NCI-H748 (cell line): ENCODE measurements at regions not wholly inside any gene's neighbourhood (a gene's known extent, or its start where the extent isn't known, plus 50 kb on each side); places are given as distances from the start of the nearest gene placed in this dataset.
"Not testable (repeated sequence)": the region's sequence is repeated elsewhere in the genome, so short reads cannot be mapped to it uniquely, and the experiment has no call there.

Experiments used
- DNase-seq: peaks from one replicate; lab custom pipeline; 2025; ENCODE audit not compliant: unreplicated experiment; lab: John Stamatoyannopoulos, UW

DNA sequence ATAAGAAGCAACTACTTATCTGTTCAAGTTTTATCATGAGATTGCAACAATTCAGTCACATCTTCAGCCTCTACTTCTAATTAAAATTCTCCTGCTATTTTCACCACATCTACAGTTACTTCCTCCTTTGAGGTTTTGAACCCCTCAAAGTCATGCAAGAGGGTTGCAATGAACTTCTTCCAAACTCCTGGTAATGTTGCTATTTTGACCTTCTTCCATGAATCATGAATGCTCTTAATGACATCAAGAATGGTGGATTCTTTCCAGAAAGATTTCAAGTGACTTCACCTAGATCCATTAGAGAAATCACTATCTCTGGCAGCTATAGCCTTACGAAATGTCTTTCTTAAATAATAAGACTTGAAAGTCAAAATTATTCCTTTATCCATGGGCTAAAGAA lies 1052.8 kb upstream of the NRXN1 start:
- no peak for DNase-seq

DNA sequence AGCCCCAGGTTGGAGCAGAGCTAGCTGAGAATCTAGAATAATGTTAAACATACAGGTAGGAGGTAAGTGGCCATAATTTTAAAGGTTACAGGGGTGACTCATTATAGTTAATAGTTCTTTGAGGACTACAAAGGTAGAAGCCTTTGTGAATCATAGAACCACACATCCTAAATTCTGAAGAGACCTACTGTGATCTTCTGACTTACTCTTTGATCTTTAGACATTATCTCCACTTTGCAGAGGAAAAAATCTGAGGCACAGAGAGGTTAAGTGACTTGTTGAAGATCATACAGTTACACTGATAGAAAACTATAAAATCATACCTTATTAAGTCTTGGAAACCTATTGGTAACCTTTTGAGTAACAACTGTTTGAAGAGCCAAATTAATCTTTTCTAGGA lies 1051.3 kb upstream of the NRXN1 start:
- DNase-seq: peak; percentile 66

DNA sequence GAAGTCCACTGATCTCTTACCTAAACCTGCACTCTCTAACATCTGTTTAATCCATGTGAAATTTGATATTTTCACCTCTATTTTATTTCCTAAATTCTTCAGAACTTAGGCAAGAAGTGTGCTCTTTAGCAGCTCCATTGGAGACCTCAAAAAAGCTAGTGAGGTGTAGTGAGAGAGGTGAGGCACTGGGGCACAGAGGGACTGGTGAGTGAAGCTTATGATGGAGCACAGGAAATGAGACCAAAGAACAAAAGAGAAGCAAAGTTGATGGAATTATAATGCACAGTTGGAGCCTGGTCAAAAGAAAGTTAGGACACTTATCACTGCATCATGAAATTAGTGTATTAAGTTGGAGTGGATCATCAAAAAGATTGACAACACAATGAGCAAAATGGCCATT lies 1050.7 kb upstream of the NRXN1 start:
- no peak for DNase-seq

DNA sequence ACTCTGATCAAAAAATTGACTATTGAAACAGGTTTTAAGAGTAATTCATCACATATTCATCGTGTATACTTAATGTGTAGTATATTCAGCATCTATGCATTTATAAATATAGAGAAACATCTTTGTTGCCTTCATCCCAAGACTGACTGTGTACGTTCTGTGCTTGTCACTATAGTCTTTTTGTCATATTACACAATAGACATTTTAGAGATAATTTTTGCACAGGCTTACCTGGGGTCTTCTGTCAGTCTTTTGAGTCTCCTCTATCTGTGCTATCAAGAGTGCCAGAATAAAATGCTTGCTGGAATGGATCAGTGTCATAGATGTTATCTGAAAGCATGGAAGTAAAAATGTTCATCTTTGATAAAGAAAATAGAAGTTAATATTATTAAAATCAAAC lies 1047.7 kb upstream of the NRXN1 start:
- no peak for DNase-seq

DNA sequence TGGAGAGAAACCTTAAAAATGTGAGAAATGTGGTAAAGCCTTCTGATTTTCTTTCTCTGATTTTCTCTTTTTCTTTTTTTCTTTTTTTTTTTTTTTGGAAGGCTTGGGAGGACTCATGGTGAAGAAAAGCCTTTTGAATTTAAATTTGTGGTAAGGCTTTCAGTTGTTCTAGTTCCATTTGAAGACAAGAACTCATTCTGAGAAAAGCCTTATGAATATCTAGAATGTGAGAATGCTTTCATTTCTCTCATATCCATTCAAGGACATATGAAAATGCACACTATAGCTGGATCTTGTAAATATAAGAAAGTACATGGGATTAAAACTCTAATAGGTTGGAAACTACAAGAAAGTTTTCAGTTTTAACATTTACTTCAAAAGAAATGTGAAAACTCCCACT lies 1045.2 kb upstream of the NRXN1 start:
- DNase-seq: no peak

DNA sequence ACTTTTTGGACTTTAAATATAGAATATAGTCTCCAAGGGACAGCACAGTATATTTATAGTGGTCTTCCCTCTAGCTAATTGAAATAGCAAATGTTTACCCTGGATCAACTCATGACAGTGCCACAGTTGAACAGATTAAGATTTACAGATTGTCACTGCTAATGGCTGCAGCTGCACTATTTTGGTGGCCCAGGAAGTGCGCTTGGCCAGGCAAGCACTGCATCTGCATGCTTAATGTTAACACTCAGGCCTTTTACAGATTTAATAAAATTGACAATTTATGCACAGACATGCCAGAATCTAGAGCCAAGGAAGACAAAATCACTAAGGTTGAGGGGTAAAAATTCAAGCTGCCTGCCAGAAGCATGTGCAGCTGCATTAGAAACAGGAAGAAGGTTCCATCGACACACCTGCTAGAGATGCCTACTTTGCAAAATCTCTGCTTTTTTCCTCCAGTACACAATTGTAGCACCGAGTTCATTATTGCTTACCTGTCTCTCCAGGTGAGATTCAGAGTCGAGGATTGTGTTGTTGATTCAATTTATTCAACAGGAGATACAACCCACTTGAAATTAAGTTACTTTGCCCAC lies 1042.3 kb upstream of the NRXN1 start:
- peak; percentile 10 for DNase-seq

DNA sequence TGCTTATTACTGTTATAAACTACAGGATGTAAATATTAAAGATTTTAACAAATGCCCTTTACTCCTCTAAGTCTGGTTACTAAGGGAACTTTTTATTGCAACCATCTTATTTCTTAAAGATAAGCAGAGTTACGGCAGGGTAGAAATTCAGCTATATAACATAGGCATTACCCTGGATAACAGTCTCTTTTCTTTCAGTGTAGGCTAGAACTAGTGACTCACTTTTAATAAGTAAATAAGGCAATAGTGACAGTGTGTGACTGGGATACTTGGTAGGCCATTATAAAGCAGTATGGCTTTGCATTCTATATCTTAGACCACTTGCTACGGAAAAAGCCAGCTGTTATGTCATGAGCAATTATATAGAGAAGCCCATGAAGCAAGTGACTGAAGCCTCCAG lies 1041.0 kb upstream of the NRXN1 start:
- peak; percentile 4 for DNase-seq

DNA sequence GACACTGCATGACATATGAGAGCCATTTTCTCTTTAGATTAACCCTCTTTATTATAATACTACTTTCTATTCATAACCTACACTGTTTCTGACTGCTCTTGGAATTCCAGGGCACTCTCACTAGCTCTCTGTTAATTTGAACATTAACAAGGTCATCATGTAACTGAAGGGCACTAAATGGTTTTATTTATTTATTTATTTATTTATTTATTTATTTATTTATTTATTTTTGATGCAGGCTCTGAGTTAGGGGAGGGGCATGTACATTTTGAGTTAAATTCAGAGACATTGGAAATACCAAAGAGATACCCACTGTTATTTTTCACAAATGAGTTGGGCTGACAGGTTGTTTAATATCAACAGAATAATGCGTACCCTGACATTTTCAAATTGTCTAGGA lies 1038.7 kb upstream of the NRXN1 start:
- no peak for DNase-seq

- DNase-seq: no peak
These were observed 1032.3 kb upstream of the NRXN1 start for GRCh38 chr2:52064234-52064633.

- no peak for DNase-seq
These were observed 1022.9 kb upstream of the NRXN1 start for GRCh38 chr2:52054824-52055223.

DNA sequence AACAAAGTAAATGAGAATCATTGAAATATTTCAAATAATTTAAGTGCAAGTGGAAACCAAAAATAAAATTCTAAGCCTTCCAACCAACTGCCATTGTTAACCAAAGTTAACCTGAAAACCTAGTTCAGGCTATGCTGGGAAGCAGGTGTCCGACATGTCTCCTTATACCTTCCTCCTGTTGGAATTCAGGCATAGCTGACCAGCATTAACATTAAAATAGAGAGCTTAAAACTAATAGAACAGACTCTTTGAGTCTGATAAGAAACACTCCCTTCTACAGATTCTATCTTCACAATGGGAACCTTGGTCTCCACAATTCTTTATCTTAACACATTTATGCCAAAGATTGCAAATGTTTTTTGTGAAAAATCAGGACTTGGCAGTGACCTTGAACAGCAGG lies 1004.9 kb upstream of the NRXN1 start:
- no peak for DNase-seq

DNA sequence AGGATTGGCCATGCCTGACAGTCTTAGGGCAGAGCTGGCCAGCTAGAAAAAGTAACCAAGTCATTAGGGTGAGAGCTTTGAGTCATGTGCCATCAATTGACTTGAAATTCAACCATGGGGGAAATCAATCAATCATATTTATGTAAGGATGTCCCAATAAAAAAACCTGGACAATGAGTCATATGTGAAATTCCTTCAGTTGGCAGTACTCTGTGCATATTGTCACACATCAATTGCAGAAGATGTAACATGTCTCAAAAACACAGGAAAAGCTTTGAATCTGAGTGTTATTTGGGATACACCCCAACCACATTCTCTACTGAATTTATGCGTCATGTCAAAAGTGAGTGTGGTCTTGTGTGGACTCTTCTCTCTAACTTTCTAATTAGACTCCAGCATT lies 1004.1 kb upstream of the NRXN1 start:
- no peak for DNase-seq

DNA sequence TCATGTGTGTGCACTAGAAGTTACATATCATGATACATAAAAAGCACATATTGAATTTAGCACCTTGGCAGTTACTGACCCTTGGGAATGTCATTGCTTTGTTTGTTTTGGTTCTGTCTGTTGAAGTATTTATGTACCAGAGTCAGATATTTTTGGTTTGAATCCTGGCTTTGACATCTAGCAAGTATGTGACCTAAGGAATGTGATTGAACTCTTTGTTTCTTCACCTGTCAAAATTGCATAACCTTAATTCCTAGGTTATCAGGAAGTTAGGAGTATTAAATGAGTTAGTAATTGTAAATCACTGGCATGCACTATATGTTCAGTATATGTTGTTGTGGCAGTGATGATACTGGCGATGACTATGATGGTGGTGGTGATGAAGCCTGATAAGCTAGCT lies 1003.5 kb upstream of the NRXN1 start:
- no peak for DNase-seq

DNA sequence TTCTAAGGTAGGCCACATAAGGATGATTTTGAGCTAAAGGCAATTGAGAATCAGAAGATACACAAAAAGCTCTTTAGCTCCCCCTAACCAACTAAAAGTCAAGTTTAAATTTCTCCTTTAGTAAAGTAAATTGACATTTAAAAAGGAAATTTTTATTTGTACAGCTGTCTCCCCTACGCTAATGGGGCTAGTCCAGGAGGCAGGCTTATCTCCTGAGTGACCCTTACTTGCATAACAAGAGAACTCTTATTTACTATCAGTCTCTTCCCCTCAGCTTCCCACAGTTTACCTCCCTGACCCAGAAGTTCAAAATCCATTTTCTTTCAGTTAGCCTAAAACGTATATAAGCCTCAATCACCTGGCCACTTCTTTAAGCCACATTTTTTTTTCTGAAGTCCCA lies 1002.8 kb upstream of the NRXN1 start:
- peak; percentile 88 for DNase-seq

GRCh38 chr2:52022006-52022405 lies 990.1 kb upstream of the NRXN1 start:
- DNase-seq: no peak

DNA sequence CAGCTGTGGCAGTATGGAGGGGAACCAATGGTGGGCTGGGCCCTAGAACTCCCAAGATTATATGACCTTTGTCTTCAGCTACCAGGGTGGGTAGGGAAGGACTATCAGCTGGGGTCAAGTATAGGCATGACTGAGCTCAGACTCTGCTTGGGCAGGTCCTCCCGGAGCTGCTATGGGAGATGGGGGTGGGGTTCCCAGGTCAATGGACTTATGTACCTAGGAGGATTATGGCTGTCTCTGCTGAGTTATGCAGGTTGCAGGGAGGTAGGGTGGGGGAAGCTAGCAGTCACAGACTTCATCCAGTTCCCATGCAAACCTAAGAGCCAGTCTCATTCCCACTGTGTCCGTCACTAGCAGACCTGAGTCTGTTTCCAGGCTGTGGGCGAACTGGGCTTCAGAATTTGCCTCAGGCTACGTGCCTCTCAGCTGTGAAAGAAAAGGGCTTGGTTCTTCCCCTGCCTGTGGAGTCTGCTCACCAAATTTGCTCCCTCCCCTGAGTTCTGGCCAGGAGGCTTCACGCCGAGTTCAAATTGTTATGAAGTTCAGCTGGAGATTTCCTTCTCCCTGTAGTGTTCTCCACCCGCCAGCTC lies 985.8 kb upstream of the NRXN1 start:
- no peak for DNase-seq

DNA sequence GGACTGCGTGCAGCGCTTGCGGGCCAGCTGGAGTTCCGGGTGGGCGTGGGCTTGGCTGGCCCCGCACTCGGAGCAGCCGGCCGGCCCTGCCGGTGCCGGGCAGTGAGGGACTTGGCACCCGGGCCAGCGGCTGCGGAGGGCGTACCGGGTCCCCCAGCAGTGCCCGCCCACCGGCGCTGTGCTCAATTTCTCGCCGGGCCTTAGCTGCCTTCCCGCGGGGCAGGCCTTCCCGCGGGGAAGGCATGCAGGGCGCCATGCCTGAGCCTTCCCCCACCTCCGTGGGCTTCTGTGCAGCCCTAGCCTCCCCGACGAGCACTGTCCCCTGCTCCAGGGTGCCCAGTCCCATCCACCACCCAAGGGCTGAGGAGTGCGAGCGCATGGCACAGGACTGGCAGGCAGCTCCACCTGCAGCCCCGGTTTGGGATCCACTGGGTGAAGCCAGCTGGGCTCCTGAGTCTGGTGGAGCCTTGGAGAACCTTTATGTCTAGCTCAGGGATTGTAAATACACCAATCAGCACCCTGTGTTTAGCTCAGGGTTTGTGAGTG lies 975.0 kb upstream of the NRXN1 start:
- not testable (repeated sequence) for DNase-seq

- no peak for DNase-seq
These were observed 968.4 kb upstream of the NRXN1 start for GRCh38 chr2:52000151-52000855.

- DNase-seq: no peak
These were observed 967.0 kb upstream of the NRXN1 start for GRCh38 chr2:51998890-51999289.

DNA sequence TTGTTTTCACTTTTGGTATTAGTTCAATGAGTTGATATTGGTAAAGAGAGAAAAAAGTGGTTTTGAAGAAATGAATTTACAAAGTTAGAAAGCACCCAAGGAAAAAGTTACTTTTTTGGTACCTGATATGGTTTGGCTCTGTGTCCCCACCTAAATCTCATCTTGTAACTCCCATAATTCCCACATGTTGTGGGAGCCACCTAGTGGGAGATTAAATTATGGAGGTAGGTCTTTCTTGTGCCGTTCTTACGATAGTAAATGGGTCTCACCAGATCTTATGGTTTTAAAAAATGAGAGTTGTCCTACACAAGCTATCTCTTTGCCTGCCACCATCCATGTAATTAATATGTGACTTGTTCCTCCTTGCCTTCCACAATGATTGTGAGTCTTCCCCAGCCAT lies 965.6 kb upstream of the NRXN1 start:
- no peak for DNase-seq

- no peak for DNase-seq
These were observed 963.4 kb upstream of the NRXN1 start for GRCh38 chr2:51995293-51995692.

DNA sequence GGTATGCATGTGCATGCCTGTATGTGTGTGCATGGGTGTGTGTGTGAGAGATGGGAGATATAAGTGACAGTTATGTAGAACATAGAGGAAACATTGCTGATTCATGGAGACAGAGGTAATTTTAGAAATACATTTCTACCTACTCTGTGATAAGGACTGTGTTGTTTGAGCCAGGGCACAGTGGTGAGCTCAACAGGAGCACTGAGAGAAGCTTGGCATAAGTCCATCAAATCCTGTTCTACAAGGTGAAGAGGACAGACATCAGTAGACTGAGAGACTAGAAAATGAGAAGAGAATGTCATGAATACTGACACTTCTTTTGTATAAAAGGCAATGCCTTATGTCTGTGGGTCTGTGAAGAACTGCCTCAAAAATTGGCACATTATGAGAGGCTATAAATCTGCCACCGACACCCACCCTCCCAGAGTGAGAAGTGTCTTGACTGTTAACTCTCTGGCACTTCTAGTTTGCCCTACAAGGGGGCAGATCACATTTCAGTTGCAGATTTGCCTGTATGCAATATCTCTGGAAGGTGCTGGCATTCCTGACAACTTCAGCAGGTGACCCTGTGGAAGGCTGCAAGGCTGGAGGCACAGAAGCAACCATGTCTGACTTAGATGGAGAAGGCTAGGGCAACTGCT lies 962.3 kb upstream of the NRXN1 start:
- no peak for DNase-seq
